Effector CD4-positive, alpha-beta T cell (primary cell): ENCODE measurements at regions not wholly inside any gene's neighbourhood (a gene's known extent, or its start where the extent isn't known, plus 50 kb on each side); places are given as distances from the start of the nearest gene placed in this dataset.
"Not testable (repeated sequence)": the region's sequence is repeated elsewhere in the genome, so short reads cannot be mapped to it uniquely, and the experiment has no call there.

Experiments
- DNase-seq: peaks from one replicate; pipeline ENCODE4 v3.0.0-alpha.2; 2020

- no peak for DNase-seq
These were observed 167.1 kb downstream of the PRL start for GRCh38 chr6:22129751-22130150.

DNA sequence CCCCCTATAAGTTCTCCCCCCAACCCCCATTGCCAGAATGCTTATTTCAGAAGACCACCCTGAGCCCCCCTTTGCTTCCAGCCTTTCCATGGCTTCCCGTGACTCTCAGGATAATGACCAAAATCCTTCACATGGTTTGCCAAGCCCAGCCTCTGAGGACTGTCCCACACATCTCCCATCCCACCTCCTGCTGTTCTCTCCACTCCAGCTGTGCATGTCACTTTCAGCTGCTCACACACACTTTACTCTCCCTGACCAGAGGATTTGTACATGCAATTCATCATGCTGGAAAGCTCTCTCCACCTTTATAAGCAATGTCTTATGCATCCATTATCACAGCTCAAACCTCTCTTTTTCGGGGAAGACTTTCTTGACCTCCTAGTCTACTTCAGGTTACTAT, 164.2 kb downstream of the PRL start:
- no peak for DNase-seq

GRCh38 chr6:22133357-22133756, 163.5 kb downstream of the PRL start:
- DNase-seq: no peak

GRCh38 chr6:22134308-22134707, 162.5 kb downstream of the PRL start:
- no peak for DNase-seq

DNA sequence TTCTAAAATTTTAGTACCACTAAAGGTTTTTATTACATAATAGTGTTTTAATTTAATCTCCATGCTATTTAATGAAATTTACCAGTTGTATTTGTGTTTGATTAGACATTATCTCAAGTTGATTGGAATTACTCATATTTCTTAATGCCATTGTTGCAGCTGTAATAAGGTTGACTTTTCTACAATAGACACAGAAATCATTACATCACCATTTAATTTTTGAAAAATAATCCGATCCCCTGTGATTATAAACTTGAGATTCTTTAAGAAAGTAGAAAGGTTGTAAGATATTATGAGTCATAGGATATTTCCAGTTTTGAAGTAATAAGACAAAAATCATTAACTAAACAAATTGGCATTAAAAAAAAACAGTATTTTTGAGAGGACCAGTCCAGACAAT, 161.4 kb downstream of the PRL start:
- no peak for DNase-seq

- DNase-seq: not testable (repeated sequence)
These were observed 156.1 kb downstream of the PRL start for GRCh38 chr6:22140736-22141135.

DNA sequence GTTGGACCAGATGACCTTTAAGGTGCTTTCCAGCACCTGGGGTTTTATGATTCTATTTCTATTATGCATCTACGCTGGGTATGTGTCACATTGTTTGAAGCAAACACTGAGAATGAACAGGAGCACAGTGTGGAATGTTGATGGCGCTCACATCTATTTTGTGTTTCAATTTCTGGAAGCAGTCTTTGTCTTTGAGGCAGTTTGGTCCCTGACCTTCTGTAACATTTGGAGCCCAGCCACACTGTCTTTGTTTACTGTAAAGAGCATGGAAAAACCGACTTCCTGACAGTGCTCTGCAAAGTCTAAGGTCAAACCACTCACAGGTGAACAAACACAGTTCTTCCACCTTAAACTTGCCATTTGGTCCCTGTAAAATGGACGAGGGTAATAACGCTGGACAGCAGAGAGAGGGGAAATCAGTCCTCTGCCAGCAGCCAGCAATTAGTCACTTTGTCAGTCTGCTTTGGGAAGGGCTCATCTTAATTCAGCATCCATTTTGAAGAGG, 155.5 kb downstream of the PRL start:
- no peak for DNase-seq

- no peak for DNase-seq
These were observed 154.0 kb downstream of the PRL start for GRCh38 chr6:22142856-22143255.

- no peak for DNase-seq
These were observed 151.5 kb downstream of the PRL start for GRCh38 chr6:22145376-22145775.

- DNase-seq: no peak
These were observed 150.8 kb downstream of the PRL start for GRCh38 chr6:22145823-22146677.

DNA sequence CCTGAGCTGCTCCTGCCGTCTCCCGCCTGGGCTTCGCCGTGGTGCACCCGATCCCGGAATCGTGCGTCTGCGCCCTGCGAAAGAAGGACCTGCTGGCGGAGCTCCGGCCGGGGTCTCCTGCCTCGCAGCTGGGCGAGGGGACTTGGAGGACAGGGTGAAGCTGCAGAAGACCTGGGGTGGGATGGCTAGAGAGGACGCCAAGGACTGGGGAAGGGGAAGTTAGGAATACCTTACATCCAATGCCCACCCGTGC, 150.2 kb downstream of the PRL start:
- no peak for DNase-seq

GRCh38 chr6:22146931-22147701, 149.7 kb downstream of the PRL start:
- DNase-seq: no peak

GRCh38 chr6:22147921-22148776, 148.7 kb downstream of the PRL start:
- no peak for DNase-seq

GRCh38 chr6:22149096-22149495, 147.7 kb downstream of the PRL start:
- no peak for DNase-seq

- no peak for DNase-seq
These were observed 147.1 kb downstream of the PRL start for GRCh38 chr6:22149501-22150367.

DNA sequence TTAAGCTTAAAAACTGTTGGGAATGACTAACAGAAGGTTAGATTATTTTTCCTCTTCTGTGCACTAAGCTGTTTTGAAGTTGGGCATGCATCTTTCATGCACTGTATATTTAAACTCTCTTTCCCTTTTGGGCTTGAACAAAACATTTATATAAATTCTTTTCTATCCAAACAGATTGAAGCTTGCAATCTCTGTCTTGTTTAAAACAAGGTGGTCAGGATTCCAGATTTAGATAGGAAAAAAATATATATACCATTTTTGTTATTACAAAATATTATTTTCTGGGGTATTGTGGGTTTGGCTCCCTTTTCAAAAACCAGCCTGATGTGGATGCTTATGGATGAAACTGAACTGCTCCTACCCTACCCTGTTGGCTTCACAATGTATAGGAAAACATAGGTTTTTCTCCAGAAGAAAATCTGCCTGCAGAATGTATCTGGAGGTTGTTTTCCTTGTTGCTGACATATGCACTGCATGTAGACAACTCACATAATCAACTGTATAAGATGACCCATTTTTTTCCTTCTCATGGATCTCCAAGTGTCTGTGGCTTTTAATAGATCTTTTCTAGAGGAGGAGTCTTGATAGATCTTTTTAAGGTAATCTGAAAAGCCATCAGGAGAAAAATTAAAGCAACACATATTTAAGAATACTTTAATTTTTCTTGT, 146.3 kb downstream of the PRL start:
- DNase-seq: no peak

- no peak for DNase-seq
These were observed 144.9 kb downstream of the PRL start for GRCh38 chr6:22151892-22152291.

- no peak for DNase-seq
These were observed 144.0 kb downstream of the PRL start for GRCh38 chr6:22152841-22153240.

GRCh38 chr6:22153384-22154158, 143.3 kb downstream of the PRL start:
- DNase-seq: no peak

- DNase-seq: no peak
These were observed 141.3 kb downstream of the PRL start for GRCh38 chr6:22155551-22155950.

DNA sequence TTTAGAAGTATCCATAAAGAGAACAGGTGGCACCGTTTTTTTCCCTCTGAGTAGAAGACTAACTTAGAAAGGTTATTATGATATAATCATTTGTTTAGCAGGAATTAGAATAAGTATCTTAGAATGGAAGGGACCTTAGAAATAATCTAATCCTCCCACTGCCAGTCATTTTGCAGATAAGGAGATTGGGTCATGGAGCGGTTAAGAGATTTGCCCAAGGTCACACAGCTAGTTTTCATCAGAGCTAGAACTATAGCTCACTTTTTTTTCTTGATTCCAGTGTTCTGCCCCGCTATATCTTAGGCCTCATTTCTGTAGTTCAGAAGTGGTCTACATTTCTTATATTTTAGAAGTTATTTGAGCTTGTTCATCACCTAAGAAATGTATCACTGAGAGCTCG, 139.6 kb downstream of the PRL start:
- no peak for DNase-seq
